Stimulated activated CD8-positive, alpha-beta memory T cell treated with anti-CD3 and anti-CD28 coated beads, Interleukin-4, amount 100 ng/mL, for 4 hours (primary cell): ENCODE measurements at regions not wholly inside any gene's neighbourhood (a gene's known extent, or its start where the extent isn't known, plus 50 kb on each side); places are given as distances from the start of the nearest gene placed in this dataset.

Experiments used
- DNase-seq, 2 donors: peaks; one replicate each; pipeline ENCODE4 v3.0.0-alpha.2; 2020; ENCODE audit warnings: low read depth in 2 of 2, low spot score in 1 of 2

- no peak for DNase-seq
These were observed 87.3 kb upstream of the WWC1 start for GRCh38 chr5:168204165-168204564.

GRCh38 chr5:168207450-168208029 is 83.9 kb upstream of the WWC1 start:
- no peak for DNase-seq

GRCh38 chr5:168209244-168209995 is 82.0 kb upstream of the WWC1 start:
- no peak for DNase-seq

- DNase-seq: no peak
These were observed 81.4 kb upstream of the WWC1 start for GRCh38 chr5:168209997-168210396.

GRCh38 chr5:168211245-168211644 is 80.2 kb upstream of the WWC1 start:
- DNase-seq: no peak

- DNase-seq: no peak
These were observed 79.5 kb upstream of the WWC1 start for GRCh38 chr5:168211936-168212335.

- DNase-seq: no peak
These were observed 77.4 kb upstream of the WWC1 start for GRCh38 chr5:168214071-168214470.

GRCh38 chr5:168214886-168215285 is 76.6 kb upstream of the WWC1 start:
- DNase-seq: no peak

GRCh38 chr5:168215646-168216045 is 75.8 kb upstream of the WWC1 start:
- DNase-seq: no peak

GRCh38 chr5:168216989-168217388 is 74.5 kb upstream of the WWC1 start:
- no peak for DNase-seq

GRCh38 chr5:168217497-168217896 is 73.9 kb upstream of the WWC1 start:
- DNase-seq: no peak

GRCh38 chr5:168218746-168219145 is 72.7 kb upstream of the WWC1 start:
- DNase-seq: no peak

- no peak for DNase-seq
These were observed 71.7 kb upstream of the WWC1 start for GRCh38 chr5:168219515-168220410.

- DNase-seq: no peak
These were observed 67.4 kb upstream of the WWC1 start for GRCh38 chr5:168224085-168224484.

GRCh38 chr5:168226012-168226411 is 65.4 kb upstream of the WWC1 start:
- DNase-seq: no peak

GRCh38 chr5:168227001-168227400 is 64.4 kb upstream of the WWC1 start:
- DNase-seq: peak in 1 of 2 donors; percentile 2

GRCh38 chr5:168227973-168228615 is 63.4 kb upstream of the WWC1 start:
- peak in 1 of 2 donors; percentile 3 for DNase-seq

GRCh38 chr5:168228668-168229067 is 62.8 kb upstream of the WWC1 start:
- no peak for DNase-seq

- no peak for DNase-seq
These were observed 57.3 kb upstream of the WWC1 start for GRCh38 chr5:168234133-168234532.

GRCh38 chr5:168238463-168238862 is 53.0 kb upstream of the WWC1 start:
- DNase-seq: no peak

GRCh38 chr5:168239325-168239724 is 52.1 kb upstream of the WWC1 start:
- no peak for DNase-seq
